Activated CD4-positive, alpha-beta T cell treated with anti-CD3 and anti-CD28 coated beads, Interleukin-2, amount 10 ng/mL, durations not matched to agents 7 days and 5 days (primary cell): ENCODE measurements at regions not wholly inside any gene's neighbourhood (a gene's known extent, or its start where the extent isn't known, plus 50 kb on each side); places are given as distances from the start of the nearest gene placed in this dataset.

Source experiments
- CTCF ChIA-PET: fragments of 350-600 bp; sonication (Branson Sonifier 250); formaldehyde crosslinking; loops from one replicate; lab custom pipeline; 2021; ENCODE audit warnings: antibody characterized with exemption; lab: Charles Lee
- POLR2A ChIA-PET: fragments of 350-600 bp; sonication (Branson Sonifier 250); formaldehyde crosslinking; loops from one replicate; lab custom pipeline; 2021; ENCODE audit warnings: antibody characterized with exemption; lab: Charles Lee
- DNase-seq: peaks from one replicate; pipeline ENCODE4 v3.0.0-alpha.2; 2020
- H3K27ac Mint-ChIP-seq: one replicate; pipeline ENCODE4 v1.8.0; 2021; ENCODE audit warnings: mild to moderate bottlenecking, moderate library complexity, mixed read lengths
- H3K27me3 Mint-ChIP-seq: one replicate; pipeline ENCODE4 v1.8.0; 2021; ENCODE audit warnings: mixed read lengths
- H3K36me3 Mint-ChIP-seq: one replicate; pipeline ENCODE4 v1.8.0; 2021; ENCODE audit warnings: low read depth, mixed read lengths
- H3K4me1 Mint-ChIP-seq: one replicate; pipeline ENCODE4 v1.8.0; 2021; ENCODE audit warnings: mixed read lengths
- H3K4me3 Mint-ChIP-seq: one replicate; pipeline ENCODE4 v1.8.0; 2021; ENCODE audit warnings: mild to moderate bottlenecking, moderate library complexity, mixed read lengths
- H3K9me3 Mint-ChIP-seq: one replicate; pipeline ENCODE4 v1.8.0; 2021; ENCODE audit warnings: mixed read lengths

- Mint-ChIP-seq H3K4me1 (no peaks in the 10 kb centered on the region), H3K36me3 (no peaks in the 10 kb centered on the region), H3K27me3 (no peaks in the 10 kb centered on the region), H3K4me3 (no peak overlapping the region), H3K9me3 (no peaks in the 10 kb centered on the region), H3K27ac (no peak overlapping the region)
- DNase-seq: no peak
- ChIA-PET CTCF (no interaction called here), POLR2A (no interaction called here)
Measured at GRCh38 chr11:43012606-43013005, 299.2 kb upstream of the API5 start.

DNA sequence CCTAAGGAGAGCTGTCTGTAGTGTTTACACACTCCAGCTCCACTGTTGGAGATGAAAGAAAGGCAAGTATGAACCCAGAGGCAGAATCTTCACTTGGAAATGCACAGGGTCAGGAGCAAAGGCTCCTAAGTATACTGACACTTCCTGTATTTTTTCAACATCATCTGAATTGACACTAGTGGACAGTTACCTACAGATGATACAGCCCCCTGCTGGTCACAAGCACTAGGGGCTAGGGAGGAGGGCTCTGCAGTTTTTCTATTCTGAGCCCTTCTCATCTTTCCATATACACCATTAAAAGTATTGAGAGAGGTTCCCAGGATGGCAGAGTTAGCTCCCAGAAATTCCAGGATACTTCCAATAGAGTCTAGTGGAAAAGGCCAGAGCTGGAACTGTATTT, 290.3 kb upstream of the API5 start:
- no peak for DNase-seq
- ChIA-PET POLR2A (interaction anchor here (0.6 kb wide), 1 partner anchor 120 kb away, joined by 8 read pairs; no protein-coding TSS in a partner anchor), CTCF (no interaction called here)
- no peak overlapping the region for H3K27ac Mint-ChIP-seq
- no peak overlapping the region for H3K4me3 Mint-ChIP-seq
- no peaks in the 10 kb centered on the region for H3K36me3 Mint-ChIP-seq
- no peaks in the 10 kb centered on the region for H3K9me3 Mint-ChIP-seq
- H3K27me3 Mint-ChIP-seq: no peaks in the 10 kb centered on the region
- H3K4me1 Mint-ChIP-seq: no peaks in the 10 kb centered on the region

DNA sequence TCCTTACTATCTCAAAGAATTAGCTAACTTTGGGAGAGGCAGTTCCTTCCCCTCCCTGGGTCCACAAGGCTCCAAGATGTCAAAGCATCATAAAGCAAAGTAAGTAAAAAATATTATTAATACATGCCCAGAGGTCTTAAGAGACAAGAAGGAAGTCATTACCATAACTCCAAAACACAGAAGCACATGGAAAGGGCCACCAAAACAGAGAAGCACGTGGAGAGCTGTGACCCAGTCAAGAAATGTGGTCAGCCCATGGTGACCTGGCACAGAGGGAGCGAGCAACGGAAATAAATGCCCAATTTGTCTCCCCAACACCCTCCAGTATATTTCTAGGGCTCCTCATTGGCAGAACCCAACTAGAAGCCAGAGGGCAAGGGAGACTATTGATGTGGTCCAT, 277.5 kb upstream of the API5 start:
- no peaks in the 10 kb centered on the region for H3K27me3 Mint-ChIP-seq
- no peaks in the 10 kb centered on the region for H3K9me3 Mint-ChIP-seq
- no peak overlapping the region for H3K27ac Mint-ChIP-seq
- H3K4me3 Mint-ChIP-seq: no peak overlapping the region
- H3K36me3 Mint-ChIP-seq: no peaks in the 10 kb centered on the region
- no peaks in the 10 kb centered on the region for H3K4me1 Mint-ChIP-seq
- no peak for DNase-seq
- POLR2A ChIA-PET: no interaction called here
- CTCF ChIA-PET: no interaction called here

DNA sequence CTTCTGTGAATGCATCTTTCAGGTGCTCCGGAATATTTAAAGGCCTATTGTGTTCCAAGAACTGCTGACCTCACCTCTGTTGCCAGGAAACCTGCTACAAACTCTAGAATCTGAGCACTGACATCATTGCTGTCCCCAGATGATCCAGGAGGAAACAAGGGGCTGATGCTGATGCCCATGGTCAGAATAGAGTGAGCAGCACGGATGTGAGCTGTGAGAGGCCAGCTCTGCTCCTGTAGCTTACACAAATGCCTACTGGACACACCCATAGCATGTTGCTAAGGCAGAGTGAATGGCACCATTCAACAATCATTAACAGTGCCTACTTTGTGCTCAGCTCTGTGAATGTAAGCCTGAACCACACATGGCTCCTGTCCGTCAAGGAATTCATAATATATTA, 276.7 kb upstream of the API5 start:
- Mint-ChIP-seq H3K4me1 (no peaks in the 10 kb centered on the region), H3K27me3 (no peaks in the 10 kb centered on the region), H3K4me3 (no peak overlapping the region), H3K27ac (no peak overlapping the region), H3K36me3 (no peaks in the 10 kb centered on the region), H3K9me3 (no peaks in the 10 kb centered on the region)
- no peak for DNase-seq
- POLR2A ChIA-PET: no interaction called here
- CTCF ChIA-PET: no interaction called here

DNA sequence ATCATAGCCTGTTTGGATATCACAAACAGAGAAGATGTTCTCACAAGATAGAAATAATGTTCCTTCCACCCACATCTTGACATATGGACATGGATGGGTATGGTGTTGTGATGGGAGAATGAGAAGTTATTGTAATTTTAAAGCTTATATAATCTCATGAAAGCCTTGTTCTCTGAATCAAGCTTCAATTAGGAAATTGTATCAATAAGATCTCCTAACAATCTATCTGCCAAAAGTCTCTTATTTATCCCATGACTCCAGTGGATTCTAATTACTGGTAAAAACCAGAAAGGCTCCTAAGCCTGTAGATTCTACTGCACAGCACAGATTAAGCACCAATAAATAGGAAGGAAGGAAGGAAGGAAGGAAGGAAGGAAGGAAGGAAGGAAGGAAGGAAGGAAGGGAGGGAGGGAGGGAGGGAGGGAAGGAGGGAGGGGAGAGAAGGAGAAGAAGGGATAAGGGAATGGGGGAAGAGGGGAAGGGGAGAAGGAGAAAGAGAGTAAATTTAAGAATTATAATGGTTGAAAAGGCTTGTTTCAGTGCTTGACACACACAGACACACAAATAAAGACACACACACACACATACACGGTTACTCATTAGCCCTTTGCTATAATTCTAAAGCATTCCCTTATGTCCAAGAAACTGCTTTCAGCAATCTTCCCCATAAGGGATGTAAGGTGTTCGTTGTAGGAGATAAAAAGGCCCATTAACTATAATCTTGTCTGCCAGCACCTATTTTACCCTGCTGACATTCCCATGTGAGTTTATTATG, 258.0 kb upstream of the API5 start:
- no peak for DNase-seq
- Mint-ChIP-seq H3K27ac (no peak overlapping the region), H3K27me3 (no peaks in the 10 kb centered on the region), H3K36me3 (no peaks in the 10 kb centered on the region), H3K4me1 (no peaks in the 10 kb centered on the region), H3K4me3 (no peak overlapping the region), H3K9me3 (no peaks in the 10 kb centered on the region)
- CTCF ChIA-PET: no interaction called here
- POLR2A ChIA-PET: no interaction called here

- H3K4me3 Mint-ChIP-seq: no peak overlapping the region
- peaks cover 15% of the 10 kb centered on the region for H3K9me3 Mint-ChIP-seq
- ChIA-PET CTCF (no interaction called here), POLR2A (no interaction called here)
- no peaks in the 10 kb centered on the region for H3K27me3 Mint-ChIP-seq
- no peak for DNase-seq
- no peak overlapping the region for H3K27ac Mint-ChIP-seq
- no peaks in the 10 kb centered on the region for H3K36me3 Mint-ChIP-seq
- H3K4me1 Mint-ChIP-seq: no peaks in the 10 kb centered on the region
Measured at GRCh38 chr11:43067681-43068080, 244.1 kb upstream of the API5 start.

DNA sequence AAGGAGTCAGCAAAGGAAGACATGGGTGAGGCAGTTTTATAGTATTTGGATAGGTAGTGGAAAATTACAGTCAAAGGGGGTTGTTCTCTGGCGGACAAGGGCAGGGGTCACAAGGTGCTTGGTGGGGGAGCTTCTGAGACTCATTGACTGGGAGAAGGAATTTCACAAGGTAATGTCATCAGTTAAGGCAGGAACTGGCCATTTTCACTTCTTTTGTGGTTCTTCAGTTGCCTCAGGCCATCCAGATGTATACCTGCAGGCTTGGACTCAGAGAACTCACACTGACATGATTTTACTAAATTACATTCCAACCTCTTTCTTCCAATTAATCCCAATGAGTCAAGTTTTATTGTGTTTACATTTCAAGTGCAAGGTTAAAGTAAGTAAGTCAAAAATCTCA, 240.5 kb upstream of the API5 start:
- CTCF ChIA-PET: no interaction called here
- Mint-ChIP-seq H3K4me3 (no peak overlapping the region), H3K9me3 (peaks cover 13% of the 10 kb centered on the region), H3K4me1 (no peaks in the 10 kb centered on the region), H3K36me3 (no peaks in the 10 kb centered on the region), H3K27me3 (no peaks in the 10 kb centered on the region), H3K27ac (no peak overlapping the region)
- DNase-seq: no peak
- POLR2A ChIA-PET: no interaction called here

DNA sequence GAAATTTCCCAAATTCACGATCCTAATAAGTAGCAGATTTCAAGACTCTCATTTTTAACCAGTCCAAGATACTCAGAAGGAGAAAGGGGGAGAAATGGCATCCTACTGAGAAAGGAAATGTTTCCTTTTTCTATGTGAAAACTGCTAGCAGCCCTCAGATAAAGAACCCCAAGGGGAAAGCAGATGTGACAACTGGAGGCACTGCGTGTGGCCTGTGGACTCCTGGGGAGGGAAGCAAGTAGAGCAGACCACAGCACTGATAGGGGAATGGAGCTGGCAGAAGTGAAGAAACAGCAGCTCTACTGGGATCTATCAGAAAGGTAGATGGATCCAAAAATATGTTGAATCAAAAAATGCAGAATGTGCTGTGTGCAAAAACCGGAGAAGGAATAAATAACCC, 239.7 kb upstream of the API5 start:
- Mint-ChIP-seq H3K9me3 (peaks cover 13% of the 10 kb centered on the region), H3K27ac (no peak overlapping the region), H3K27me3 (no peaks in the 10 kb centered on the region), H3K4me3 (no peak overlapping the region), H3K4me1 (no peaks in the 10 kb centered on the region), H3K36me3 (no peaks in the 10 kb centered on the region)
- POLR2A ChIA-PET: no interaction called here
- CTCF ChIA-PET: no interaction called here
- DNase-seq: no peak

- Mint-ChIP-seq H3K27ac (no peak overlapping the region), H3K27me3 (no peaks in the 10 kb centered on the region), H3K4me1 (no peaks in the 10 kb centered on the region), H3K4me3 (no peak overlapping the region), H3K9me3 (peaks cover 11% of the 10 kb centered on the region), H3K36me3 (no peaks in the 10 kb centered on the region)
- CTCF ChIA-PET: interaction anchor here (0.6 kb wide), 1 partner anchor 1492 kb away, joined by 3 read pairs; no protein-coding TSS in a partner anchor
- DNase-seq: no peak
- POLR2A ChIA-PET: no interaction called here
Measured at GRCh38 chr11:43072911-43073310, 238.9 kb upstream of the API5 start.

DNA sequence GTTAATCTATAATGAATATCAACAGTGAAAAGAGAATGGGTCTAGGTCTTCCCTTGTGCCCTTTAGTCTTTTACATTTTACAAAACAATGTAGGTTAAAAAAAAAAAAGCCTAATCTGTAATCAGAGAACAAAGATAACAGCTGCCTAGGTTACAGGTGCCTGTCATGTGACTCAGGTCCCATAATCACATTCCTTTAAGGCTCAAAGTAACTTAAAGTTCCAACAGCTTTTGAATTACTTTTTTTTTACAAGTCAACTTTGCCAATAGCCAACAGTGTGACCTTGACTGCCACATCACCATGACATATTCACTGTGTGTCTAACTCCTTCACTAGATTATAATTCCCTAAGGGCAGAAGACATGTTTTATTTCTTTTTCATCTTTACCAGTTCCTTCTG, 237.0 kb upstream of the API5 start:
- Mint-ChIP-seq H3K9me3 (peaks cover 11% of the 10 kb centered on the region), H3K27ac (no peak overlapping the region), H3K27me3 (no peaks in the 10 kb centered on the region), H3K4me3 (no peak overlapping the region), H3K36me3 (no peaks in the 10 kb centered on the region), H3K4me1 (no peaks in the 10 kb centered on the region)
- CTCF ChIA-PET: no interaction called here
- POLR2A ChIA-PET: no interaction called here
- no peak for DNase-seq

DNA sequence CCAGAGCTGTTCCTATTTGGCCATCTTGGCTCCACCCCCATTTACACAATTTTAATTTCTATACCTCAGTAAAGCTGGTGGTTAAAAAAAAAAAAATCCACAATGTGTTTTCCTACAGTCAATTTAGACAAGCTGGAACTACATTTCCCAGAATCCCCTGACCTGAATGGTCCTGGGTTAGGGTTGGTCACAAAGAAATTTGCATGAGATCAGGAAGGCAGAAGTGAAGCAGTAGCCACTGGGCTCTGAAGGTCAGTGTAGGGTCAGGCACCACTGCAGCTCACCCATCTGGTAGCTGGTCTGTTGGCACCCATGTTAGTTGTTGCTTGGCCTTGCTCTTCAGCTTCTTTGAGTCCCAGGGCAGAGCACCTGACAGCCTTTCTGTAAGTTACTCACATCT, 210.7 kb upstream of the API5 start:
- Mint-ChIP-seq H3K27ac (no peak overlapping the region), H3K27me3 (no peaks in the 10 kb centered on the region), H3K36me3 (no peaks in the 10 kb centered on the region), H3K4me1 (no peaks in the 10 kb centered on the region), H3K4me3 (no peak overlapping the region), H3K9me3 (peaks cover 3% of the 10 kb centered on the region)
- ChIA-PET POLR2A (no interaction called here), CTCF (interaction anchor here (0.7 kb wide), 1 partner anchor 22 kb away, joined by 7 read pairs; no protein-coding TSS in a partner anchor)
- no peak for DNase-seq

DNA sequence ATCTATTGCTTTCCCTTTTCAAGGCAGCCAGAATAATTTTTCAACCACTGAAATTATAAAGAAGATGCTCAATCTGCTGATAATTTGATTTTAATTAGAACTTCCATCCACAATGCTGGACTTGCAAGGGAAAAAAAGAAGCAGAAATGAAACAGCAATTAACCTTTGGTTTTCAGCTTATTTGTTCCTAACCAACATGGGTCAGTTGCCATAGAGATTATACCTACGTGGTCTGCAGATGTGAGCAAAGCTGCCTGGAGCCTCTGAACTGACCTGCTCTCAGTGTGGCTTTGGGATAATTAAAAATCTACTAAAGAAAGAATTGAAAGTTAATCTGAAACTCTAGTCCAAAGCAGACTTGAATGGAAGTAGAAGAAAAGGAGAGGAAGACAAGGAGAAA, 195.7 kb upstream of the API5 start:
- DNase-seq: no peak
- no peak overlapping the region for H3K27ac Mint-ChIP-seq
- H3K36me3 Mint-ChIP-seq: no peaks in the 10 kb centered on the region
- H3K4me1 Mint-ChIP-seq: no peaks in the 10 kb centered on the region
- no peaks in the 10 kb centered on the region for H3K9me3 Mint-ChIP-seq
- no peaks in the 10 kb centered on the region for H3K27me3 Mint-ChIP-seq
- POLR2A ChIA-PET: no interaction called here
- no peak overlapping the region for H3K4me3 Mint-ChIP-seq
- CTCF ChIA-PET: no interaction called here

DNA sequence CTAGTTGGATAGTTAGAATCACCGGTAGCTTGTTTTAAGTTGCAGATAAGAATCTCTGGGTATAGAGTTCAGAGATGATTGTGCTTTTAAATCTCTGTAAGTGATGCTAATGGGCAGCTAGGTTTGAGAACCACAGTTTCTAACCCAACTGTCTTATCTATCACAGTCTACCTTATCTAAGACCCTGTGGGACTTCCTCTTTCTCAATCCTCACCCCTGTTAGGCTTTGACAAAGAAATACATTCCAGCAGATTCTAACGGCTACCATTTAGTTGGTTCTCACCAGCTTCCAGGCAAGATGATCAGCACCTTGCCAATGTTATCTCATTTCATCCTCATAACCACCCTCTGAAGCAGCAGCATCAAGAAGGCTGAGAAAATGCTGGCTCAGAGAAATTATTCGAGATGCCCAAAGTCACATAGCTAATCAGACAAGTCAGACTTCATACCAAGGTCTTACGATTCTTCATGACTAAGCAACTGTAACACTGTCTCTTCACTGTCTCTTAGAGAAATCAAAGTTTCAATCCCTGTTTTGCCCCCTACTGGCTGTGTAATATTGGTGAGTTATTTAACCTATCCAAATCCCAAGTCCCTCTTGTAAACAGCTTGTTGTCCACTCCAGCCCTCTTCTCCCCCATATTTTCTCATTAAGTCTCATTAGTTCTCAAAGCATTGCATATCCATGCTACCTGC, 192.4 kb upstream of the API5 start:
- POLR2A ChIA-PET: no interaction called here
- CTCF ChIA-PET: no interaction called here
- Mint-ChIP-seq H3K27me3 (no peaks in the 10 kb centered on the region), H3K9me3 (no peaks in the 10 kb centered on the region), H3K27ac (no peak overlapping the region), H3K36me3 (no peaks in the 10 kb centered on the region), H3K4me3 (no peak overlapping the region), H3K4me1 (no peaks in the 10 kb centered on the region)
- no peak for DNase-seq
